Right lobe of liver (tissue), 4 donors: ENCODE measurements at regions not wholly inside any gene's neighbourhood (a gene's known extent, or its start where the extent isn't known, plus 50 kb on each side); places are given as distances from the start of the nearest gene placed in this dataset.

ENCODE experiments used
- POLR2A ChIP-seq: fragments of 450-650 bp; IDR thresholded peaks from one replicate; pipeline ENCODE4 v1.6.1; 2017; ENCODE audit warnings: antibody characterized with exemption, mild to moderate bottlenecking
- TF ChIP-seq, protein P1 (sequence below), 4 donors: fragments of 200-600 bp in 3 of 4; fragments of 450-650 bp in 1 of 4; IDR thresholded peaks; one replicate each; pipeline versions ENCODE4 v1.5.1 to v1.8.0; 2016 to 2022; ENCODE audit warnings: antibody characterized with exemption in 4 of 4, mild to moderate bottlenecking in 2 of 4
- donor health status: DM: no; HTN: no; CAD: no.
- donor health status: DM: no; HTN: no; CAD: no.
- donor health status: DM: no; HTN: yes; CAD: no.

DNA sequence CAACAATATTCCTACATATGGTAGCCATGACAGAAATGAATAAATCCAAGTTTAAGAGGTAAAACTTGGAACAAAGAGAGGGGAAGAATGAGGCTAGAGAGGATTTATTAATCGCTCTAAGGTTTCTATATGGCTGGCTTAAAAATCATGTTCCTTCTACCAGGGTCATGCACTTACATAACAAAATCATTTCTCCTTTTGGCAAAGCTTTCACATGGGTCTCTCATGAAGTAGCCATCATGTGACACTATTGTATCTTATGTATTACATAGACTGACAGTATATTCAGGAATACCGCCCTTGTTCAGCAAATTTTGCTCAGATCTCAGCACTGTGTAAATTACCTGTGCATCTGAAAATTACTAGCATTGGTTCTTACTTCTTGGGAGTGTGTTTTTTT is 1554.5 kb upstream of the SLC39A10 start:
- TF ChIP-seq, protein P1, sequence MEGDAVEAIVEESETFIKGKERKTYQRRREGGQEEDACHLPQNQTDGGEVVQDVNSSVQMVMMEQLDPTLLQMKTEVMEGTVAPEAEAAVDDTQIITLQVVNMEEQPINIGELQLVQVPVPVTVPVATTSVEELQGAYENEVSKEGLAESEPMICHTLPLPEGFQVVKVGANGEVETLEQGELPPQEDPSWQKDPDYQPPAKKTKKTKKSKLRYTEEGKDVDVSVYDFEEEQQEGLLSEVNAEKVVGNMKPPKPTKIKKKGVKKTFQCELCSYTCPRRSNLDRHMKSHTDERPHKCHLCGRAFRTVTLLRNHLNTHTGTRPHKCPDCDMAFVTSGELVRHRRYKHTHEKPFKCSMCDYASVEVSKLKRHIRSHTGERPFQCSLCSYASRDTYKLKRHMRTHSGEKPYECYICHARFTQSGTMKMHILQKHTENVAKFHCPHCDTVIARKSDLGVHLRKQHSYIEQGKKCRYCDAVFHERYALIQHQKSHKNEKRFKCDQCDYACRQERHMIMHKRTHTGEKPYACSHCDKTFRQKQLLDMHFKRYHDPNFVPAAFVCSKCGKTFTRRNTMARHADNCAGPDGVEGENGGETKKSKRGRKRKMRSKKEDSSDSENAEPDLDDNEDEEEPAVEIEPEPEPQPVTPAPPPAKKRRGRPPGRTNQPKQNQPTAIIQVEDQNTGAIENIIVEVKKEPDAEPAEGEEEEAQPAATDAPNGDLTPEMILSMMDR (IDR thresholded peaks at IDR 0.05): no peak
- no peak for TF ChIP-seq POLR2A
